ENCODE measurements at regions not wholly inside any gene's neighbourhood (a gene's known extent, or its start where the extent isn't known, plus 50 kb on each side); places are given as distances from the start of the nearest gene placed in this dataset.
"Not testable (repeated sequence)": the region's sequence is repeated elsewhere in the genome, so short reads cannot be mapped to it uniquely, and the experiment has no call there.

GRCh38 chr4:82301390-82301789 lies 72.4 kb downstream of the HNRNPD start:
- not testable (repeated sequence) for DNase-seq (ENCODE audit: low read depth)

GRCh38 chr4:82293304-82293703 lies 80.5 kb downstream of the HNRNPD start:
- no peak for DNase-seq (ENCODE audit: low read depth)

GRCh38 chr4:82287720-82288119 lies 86.1 kb downstream of the HNRNPD start:
- no peak for DNase-seq (ENCODE audit: low read depth)

- peak; percentile 91 for DNase-seq (ENCODE audit: low read depth)
These were observed 88.7 kb downstream of the HNRNPD start for GRCh38 chr4:82284858-82285805.

- no peak for DNase-seq (ENCODE audit: low read depth)
These were observed 89.3 kb downstream of the HNRNPD start for GRCh38 chr4:82284475-82284857.

GRCh38 chr4:82282875-82283274 lies 90.9 kb downstream of the HNRNPD start:
- no peak for DNase-seq (ENCODE audit: low read depth)

- DNase-seq (ENCODE audit: low read depth): not testable (repeated sequence)
These were observed 94.2 kb downstream of the HNRNPD start for GRCh38 chr4:82279550-82279949.

GRCh38 chr4:82276332-82276640 lies 97.5 kb downstream of the HNRNPD start:
- no peak for DNase-seq (ENCODE audit: low read depth)

- no peak for DNase-seq (ENCODE audit: low read depth)
These were observed 98.1 kb downstream of the HNRNPD start for GRCh38 chr4:82275431-82276331.

GRCh38 chr4:82274700-82275099 lies 99.1 kb downstream of the HNRNPD start:
- not testable (repeated sequence) for DNase-seq (ENCODE audit: low read depth)

GRCh38 chr4:82272523-82272922 lies 101.3 kb downstream of the HNRNPD start:
- DNase-seq (ENCODE audit: low read depth): not testable (repeated sequence)

GRCh38 chr4:82271915-82272480 lies 101.8 kb downstream of the HNRNPD start:
- DNase-seq (ENCODE audit: low read depth): not testable (repeated sequence)

- no peak for DNase-seq (ENCODE audit: low read depth)
These were observed 105.0 kb downstream of the HNRNPD start for GRCh38 chr4:82268826-82269193.

- peak; percentile 29 for DNase-seq (ENCODE audit: low read depth)
These were observed 105.6 kb downstream of the HNRNPD start for GRCh38 chr4:82268050-82268825.

- no peak for DNase-seq (ENCODE audit: low read depth)
These were observed 106.3 kb downstream of the HNRNPD start for GRCh38 chr4:82267506-82267905.

GRCh38 chr4:82266345-82266744 lies 107.4 kb downstream of the HNRNPD start:
- DNase-seq (ENCODE audit: low read depth): no peak

GRCh38 chr4:82261084-82261483 lies 112.7 kb downstream of the HNRNPD start:
- DNase-seq (ENCODE audit: low read depth): no peak

- DNase-seq (ENCODE audit: low read depth): no peak
These were observed 113.2 kb downstream of the HNRNPD start for GRCh38 chr4:82260632-82261031.

GRCh38 chr4:82256718-82257117 lies 117.1 kb downstream of the HNRNPD start:
- no peak for DNase-seq (ENCODE audit: low read depth)

- DNase-seq (ENCODE audit: low read depth): no peak
These were observed 118.1 kb downstream of the HNRNPD start for GRCh38 chr4:82255657-82256056.

- no peak for DNase-seq (ENCODE audit: low read depth)
These were observed 124.7 kb downstream of the HNRNPD start for GRCh38 chr4:82248903-82249632.
